ENCODE measurements at regions not wholly inside any gene's neighbourhood (a gene's known extent, or its start where the extent isn't known, plus 50 kb on each side); places are given as distances from the start of the nearest gene placed in this dataset.
A peak's percentile ranks its signal among the peaks of the same experiment; 100 is the strongest.

DNA sequence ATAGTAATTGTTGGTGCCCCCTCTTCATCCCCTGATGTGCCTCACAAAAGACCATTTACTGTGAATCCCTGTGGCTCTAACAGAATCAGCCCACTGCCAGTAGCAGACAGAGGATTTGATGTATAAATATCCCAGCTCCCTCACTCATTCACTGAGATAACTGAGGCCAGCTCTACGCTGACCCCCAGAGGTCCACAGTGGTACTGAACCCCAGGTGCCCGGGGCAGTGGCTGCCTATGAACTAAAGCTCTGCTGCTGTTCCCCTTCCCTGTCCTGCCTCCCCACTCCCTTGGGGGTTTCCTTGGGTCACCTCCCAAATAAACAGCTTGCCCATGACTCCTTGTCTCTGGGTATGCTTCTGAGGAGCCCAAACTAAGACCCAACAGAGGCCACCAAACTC, 295.8 kb downstream of the FOXL1 start:
- Mint-ChIP-seq H3K27ac (no peak overlapping the region), H3K4me1 (ENCODE audit: low read depth in 2 of 2) (no peaks in the 10 kb centered on the region), H3K4me3 (no peak overlapping the region), H3K27me3 (peaks cover 22 to 35% of the 10 kb centered on the region in 2 donors), H3K9me3 (no peaks in the 10 kb centered on the region), H3K36me3 (no peaks in the 10 kb centered on the region)
- ATAC-seq (peak; percentile 47 to 58), DNase-seq (ENCODE audit: low spot score) (no peak)

DNA sequence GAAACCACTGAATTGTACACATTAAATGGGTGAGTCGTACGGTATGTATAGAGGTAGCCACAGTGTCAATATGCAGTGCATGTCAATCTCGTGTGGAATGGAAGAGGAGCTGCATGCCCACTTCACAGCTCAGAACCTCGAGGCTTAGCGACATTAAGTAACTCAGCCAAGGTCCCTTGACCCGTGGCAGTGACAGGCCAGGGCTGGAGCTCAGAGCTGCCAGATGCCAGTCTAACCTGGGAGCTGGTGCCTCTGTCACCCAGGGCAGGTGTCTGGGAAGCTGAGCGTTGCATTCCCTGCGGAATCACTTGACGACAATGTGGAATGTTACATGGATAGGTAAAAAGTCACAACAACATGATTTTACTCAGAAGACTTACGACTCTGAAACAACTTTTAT, 298.1 kb downstream of the FOXL1 start:
- H3K27me3 Mint-ChIP-seq, result peaks cover 34 to 52% of the 10 kb centered on the region in 2 donors
- no peaks in the 10 kb centered on the region for H3K4me1 Mint-ChIP-seq (ENCODE audit: low read depth in 2 of 2)
- no peaks in the 10 kb centered on the region for H3K9me3 Mint-ChIP-seq
- H3K27ac Mint-ChIP-seq, result no peak overlapping the region
- ATAC-seq, result no peak
- no peak for DNase-seq (ENCODE audit: low spot score)
- no peaks in the 10 kb centered on the region for H3K36me3 Mint-ChIP-seq
- H3K4me3 Mint-ChIP-seq, result no peak overlapping the region

DNA sequence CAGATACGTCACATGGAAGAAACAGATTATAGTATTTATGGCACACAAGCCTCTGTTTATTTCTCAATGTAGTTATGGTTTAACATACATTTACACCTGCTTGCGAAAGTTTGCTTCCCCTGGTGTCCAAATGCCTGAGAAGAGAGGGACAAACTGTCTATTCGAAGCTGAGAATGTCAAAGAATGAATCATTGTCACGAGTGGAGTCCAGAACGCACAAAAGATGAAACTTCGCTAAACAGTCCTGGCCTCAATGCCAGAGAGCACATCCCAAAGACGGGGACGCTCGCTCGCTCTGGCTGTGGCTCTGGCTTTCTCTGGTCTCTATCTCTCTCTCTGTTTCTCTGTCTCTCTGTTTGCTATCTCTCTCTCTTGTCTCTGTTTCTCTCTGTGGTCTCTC, 298.8 kb downstream of the FOXL1 start:
- DNase-seq (ENCODE audit: low spot score) (no peak), ATAC-seq (no peak)
- H3K4me3 Mint-ChIP-seq, result no peak overlapping the region
- H3K4me1 Mint-ChIP-seq (ENCODE audit: low read depth in 2 of 2), result no peaks in the 10 kb centered on the region
- peaks cover 34 to 52% of the 10 kb centered on the region in 2 donors for H3K27me3 Mint-ChIP-seq
- no peaks in the 10 kb centered on the region for H3K36me3 Mint-ChIP-seq
- no peak overlapping the region for H3K27ac Mint-ChIP-seq
- H3K9me3 Mint-ChIP-seq, result no peaks in the 10 kb centered on the region

DNA sequence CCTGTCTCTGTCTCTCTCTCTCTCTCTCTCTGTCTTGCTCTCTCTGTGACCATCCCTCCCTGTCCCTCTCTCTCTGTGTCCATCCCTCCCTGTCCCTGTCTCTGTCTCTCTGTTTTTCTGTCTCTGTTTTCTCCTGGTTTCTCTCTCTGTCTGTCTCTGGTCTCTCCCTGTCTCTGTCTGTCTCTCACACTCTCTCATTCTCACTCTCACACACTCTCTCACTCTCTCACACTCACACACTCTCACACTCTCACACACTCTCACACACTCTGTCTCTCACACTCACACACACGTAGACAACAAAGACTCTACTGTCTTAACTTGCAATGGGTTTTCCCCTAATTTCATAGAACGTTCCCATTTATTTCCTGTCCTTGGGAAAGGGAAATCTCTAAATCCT, 299.5 kb downstream of the FOXL1 start:
- ATAC-seq (no peak), DNase-seq (ENCODE audit: low spot score) (no peak)
- H3K27ac Mint-ChIP-seq, result no peak overlapping the region
- H3K36me3 Mint-ChIP-seq, result no peaks in the 10 kb centered on the region
- no peaks in the 10 kb centered on the region for H3K4me1 Mint-ChIP-seq (ENCODE audit: low read depth in 2 of 2)
- no peak overlapping the region for H3K4me3 Mint-ChIP-seq
- H3K27me3 Mint-ChIP-seq, result peaks cover 30 to 52% of the 10 kb centered on the region in 2 donors
- no peaks in the 10 kb centered on the region for H3K9me3 Mint-ChIP-seq

DNA sequence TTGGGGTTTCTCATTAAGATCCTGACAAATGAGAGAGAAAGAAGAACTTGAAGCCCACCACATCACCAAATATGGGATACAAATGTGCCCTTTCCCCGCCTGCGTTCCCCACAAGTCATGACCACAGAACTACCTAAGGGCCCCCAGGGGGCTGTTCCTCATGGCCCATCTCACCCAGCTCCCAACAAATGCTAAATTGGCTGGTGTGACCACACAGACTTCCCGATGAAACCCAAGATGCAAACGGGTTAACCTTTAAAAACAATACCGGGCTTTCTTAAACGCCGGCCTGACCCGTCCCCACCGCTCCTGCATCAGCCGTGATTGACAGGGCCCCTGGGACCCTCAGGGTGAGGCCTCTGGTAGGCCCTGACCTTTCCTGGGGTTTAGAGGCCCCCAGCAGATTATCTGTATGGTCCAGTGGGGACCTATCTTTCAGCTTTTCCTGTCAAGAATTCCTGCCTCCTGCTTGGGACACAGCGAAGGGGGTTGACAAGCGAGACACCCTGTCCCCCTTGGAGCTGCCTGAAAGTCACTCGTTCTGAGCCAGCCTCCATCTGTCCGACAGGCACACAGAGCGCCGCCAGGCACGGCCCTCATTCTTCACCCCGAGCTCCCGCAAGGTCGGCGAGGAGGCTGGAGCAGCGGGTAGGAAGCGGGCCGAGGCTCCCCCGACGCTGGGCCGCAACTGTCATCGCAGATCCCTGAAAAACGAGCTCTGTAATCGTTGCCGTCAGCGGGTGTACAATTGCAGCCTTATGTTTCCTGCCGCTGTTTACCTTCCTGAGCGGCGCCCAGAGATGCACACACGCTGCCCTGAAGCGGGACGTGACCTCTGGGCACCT, 300.1 kb downstream of the FOXL1 start:
- Mint-ChIP-seq H3K4me3 (no peak overlapping the region), H3K27ac (no peak overlapping the region), H3K9me3 (no peaks in the 10 kb centered on the region), H3K27me3 (peaks cover 29 to 57% of the 10 kb centered on the region in 2 donors), H3K36me3 (no peaks in the 10 kb centered on the region), H3K4me1 (ENCODE audit: low read depth in 2 of 2) (no peaks in the 10 kb centered on the region)
- ATAC-seq (no peak), DNase-seq (ENCODE audit: low spot score) (no peak)

DNA sequence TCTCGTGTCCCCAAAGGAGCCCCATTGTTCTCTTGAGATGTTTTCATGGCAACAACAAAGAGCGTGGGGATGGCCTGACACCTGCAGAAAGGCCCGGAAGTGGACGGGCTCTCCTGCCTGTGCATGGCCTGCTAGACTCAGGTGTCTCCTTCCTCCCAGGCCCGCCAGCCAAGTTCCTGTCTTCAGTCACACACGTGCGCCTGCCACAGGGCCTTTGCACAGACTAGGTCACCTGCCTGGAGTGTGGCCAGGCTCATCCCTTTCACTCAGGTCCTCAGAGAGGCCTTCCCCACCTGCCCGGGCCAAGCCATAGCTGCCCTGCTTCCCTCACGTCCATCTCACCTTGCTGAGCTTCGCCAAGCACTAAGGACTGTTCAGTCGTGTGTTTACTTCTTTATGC, 300.9 kb downstream of the FOXL1 start:
- Mint-ChIP-seq H3K27ac (no peak overlapping the region), H3K4me1 (ENCODE audit: low read depth in 2 of 2) (no peaks in the 10 kb centered on the region), H3K36me3 (no peaks in the 10 kb centered on the region), H3K27me3 (peaks cover 29 to 58% of the 10 kb centered on the region in 2 donors), H3K9me3 (no peaks in the 10 kb centered on the region), H3K4me3 (no peak overlapping the region)
- ATAC-seq (no peak), DNase-seq (ENCODE audit: low spot score) (no peak)

DNA sequence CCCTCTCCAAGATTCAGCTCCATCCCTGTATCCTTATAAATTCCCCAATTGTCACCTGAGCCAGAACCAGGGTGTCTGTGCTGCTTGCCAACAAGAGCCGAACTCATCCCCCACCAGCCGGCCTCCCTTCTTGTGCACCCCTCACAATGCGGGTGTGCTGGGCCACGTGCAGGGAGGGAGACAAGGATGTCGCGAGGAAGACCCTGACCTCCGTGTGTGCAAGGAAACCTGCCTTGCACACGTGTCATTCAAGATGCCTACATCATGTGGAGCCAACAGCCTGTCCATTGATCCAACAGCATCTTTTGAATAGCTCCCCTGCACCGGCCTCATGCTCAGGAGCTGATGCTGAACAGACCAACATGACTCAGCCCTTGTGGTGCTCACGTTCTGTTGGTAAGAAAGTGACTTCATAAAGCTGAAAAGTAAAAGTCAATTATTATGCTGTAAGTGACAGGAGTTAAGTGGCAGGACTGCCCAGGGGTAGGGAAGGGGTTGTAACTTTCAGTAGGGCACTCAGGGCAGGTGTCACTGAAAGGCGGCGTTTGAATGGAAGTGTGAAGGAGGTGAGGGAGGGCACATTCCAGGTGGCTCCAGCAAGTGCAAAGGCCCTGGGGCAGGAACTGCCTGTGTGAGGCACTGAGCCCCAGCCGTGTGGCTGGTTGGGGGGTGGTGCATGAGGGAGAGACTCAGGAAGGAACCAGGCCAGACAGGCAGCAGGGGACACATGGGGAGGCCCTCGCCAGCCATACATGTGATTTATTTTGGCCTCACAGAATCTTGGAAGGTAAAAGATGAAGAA, 302.2 kb downstream of the FOXL1 start:
- no peak overlapping the region for H3K27ac Mint-ChIP-seq

DNA sequence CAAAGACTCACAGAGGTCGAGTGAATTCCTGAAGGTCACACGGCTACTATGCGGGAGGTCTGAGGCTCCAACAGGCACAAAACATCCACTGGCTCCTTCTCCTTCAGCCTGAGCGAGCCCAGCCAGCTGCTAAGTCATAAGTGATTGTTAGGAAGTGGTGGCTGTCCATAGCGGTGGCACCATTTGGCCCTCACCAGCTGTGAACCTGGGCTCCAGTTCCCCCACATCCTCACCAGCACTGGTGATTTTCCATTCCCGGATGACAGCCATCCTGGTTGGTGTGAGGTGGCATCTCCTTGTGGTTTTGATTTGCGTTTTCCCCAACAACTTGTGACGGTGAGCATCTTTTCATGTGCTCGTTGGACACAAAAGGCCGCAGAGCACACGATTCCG, 302.8 kb downstream of the FOXL1 start:
- H3K4me3 Mint-ChIP-seq, result no peak overlapping the region
- DNase-seq (ENCODE audit: low spot score), result no peak
- no peak for ATAC-seq
- no peak overlapping the region for H3K27ac Mint-ChIP-seq
- no peaks in the 10 kb centered on the region for H3K36me3 Mint-ChIP-seq
- H3K4me1 Mint-ChIP-seq (ENCODE audit: low read depth in 2 of 2), result no peaks in the 10 kb centered on the region
- H3K27me3 Mint-ChIP-seq, result peaks cover 25 to 51% of the 10 kb centered on the region in 2 donors
- no peaks in the 10 kb centered on the region for H3K9me3 Mint-ChIP-seq

More for the DNA sequence above, 302.2 kb downstream of the FOXL1 start:
- Mint-ChIP-seq H3K4me3 (no peak overlapping the region), H3K9me3 (no peaks in the 10 kb centered on the region), H3K27me3 (peaks cover 29 to 57% of the 10 kb centered on the region in 2 donors), H3K36me3 (no peaks in the 10 kb centered on the region), H3K4me1 (ENCODE audit: low read depth in 2 of 2) (no peaks in the 10 kb centered on the region)
- ATAC-seq, result no peak
- no peak for DNase-seq (ENCODE audit: low spot score)

DNA sequence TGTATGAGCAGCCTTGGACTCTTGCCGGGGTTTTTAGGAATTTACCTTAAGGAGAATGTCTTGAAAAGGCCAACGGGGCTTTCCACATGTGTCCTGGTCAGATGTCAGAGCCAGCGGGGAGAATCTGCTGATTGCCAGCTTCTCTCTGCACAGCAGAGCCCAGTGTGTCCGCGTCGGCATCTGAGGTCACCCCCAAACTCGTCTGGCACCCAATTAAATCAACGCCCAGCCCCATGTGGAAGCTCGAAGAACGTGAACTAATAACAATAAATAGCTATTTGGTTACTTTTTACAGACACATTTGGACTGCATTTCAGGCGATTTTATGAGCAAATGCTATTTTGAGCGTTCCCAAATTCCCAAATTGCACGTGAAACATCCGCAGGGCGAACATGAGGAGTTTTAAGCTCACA, 303.5 kb downstream of the FOXL1 start:
- no peaks in the 10 kb centered on the region for H3K4me1 Mint-ChIP-seq (ENCODE audit: low read depth in 2 of 2)
- DNase-seq (ENCODE audit: low spot score) (no peak), ATAC-seq (no peak)
- H3K27me3 Mint-ChIP-seq, result peaks cover 21 to 51% of the 10 kb centered on the region in 2 donors
- no peak overlapping the region for H3K4me3 Mint-ChIP-seq
- no peaks in the 10 kb centered on the region for H3K36me3 Mint-ChIP-seq
- H3K27ac Mint-ChIP-seq, result no peak overlapping the region
- H3K9me3 Mint-ChIP-seq, result no peaks in the 10 kb centered on the region

DNA sequence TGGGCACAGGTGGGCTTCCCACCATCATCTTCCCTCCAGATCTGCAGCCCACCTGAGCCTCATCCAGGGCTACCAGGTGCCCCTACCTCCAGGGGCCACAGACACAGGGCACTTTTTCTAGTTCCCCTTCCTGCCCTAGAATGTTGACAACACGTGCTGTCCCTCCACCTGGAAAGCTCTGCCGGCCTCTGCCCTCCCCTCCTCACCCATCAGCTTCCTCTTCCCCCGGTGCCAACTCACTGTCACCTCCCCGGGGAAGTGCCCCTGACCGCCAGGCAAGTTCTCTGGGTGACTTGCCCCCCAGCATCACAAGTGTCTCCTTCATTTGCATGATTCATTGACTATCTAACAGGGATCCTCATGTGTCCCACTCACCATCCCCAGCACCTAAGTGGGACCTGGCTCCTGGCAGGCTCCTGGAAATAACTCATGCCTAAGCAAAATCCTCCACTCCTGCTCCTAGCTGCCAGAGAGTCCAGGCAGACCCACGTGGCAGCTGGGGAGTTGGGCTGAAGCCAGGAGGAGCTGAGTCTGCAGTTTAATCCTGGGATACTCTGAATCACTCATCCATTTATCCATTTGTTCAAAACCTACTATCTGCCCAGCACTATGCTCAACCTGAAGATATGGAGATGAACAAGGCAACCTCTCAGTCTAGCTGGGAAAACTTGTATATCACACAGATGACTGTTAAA, 304.4 kb downstream of the FOXL1 start:
- Mint-ChIP-seq H3K27ac (no peak overlapping the region), H3K9me3 (no peaks in the 10 kb centered on the region), H3K36me3 (no peaks in the 10 kb centered on the region), H3K27me3 (peaks cover 15 to 47% of the 10 kb centered on the region in 2 donors), H3K4me3 (no peak overlapping the region), H3K4me1 (ENCODE audit: low read depth in 2 of 2) (no peaks in the 10 kb centered on the region)
- DNase-seq (ENCODE audit: low spot score) (no peak), ATAC-seq (no peak)

DNA sequence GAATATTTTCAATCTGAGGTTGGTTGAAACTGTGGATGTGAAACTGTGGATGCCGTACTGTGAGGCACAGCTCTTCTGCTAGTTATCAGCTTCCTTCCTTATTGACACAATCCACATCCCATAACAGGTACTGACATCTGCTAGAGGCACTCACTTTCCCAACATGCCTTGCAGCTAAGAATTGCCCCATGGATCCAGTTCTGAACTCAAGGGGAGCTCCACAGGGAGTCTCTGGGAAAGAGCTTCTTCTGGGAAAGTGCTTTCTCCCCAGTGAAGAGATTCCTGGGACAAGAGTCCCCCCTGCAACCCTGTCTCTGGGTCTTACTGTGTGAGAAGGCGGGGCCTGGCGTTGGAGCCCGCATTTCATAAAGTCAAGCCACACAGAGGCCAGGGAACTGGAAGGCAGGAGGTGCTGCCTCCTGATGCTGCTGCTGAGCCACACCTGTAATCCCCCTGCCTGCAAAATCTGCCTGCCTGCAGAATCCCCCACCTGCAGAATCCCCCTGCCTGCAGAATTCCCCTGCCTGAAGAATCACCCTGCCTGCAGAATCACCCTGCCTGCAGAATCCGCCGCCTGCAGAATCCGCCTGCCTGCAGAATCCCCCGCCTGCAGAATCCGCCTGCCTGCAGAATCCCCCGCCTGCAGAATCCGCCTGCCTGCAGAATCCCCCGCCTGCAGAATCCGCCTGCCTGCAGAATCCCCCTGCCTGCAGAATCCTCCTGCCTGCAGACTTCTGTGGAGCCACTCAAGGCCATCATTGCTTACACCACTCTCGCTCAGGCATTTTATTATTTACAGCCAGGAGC, 305.4 kb downstream of the FOXL1 start:
- DNase-seq (ENCODE audit: low spot score) (no peak), ATAC-seq (no peak)
- Mint-ChIP-seq H3K36me3 (no peaks in the 10 kb centered on the region), H3K4me3 (no peak overlapping the region), H3K9me3 (no peaks in the 10 kb centered on the region), H3K4me1 (ENCODE audit: low read depth in 2 of 2) (no peaks in the 10 kb centered on the region), H3K27me3 (peaks cover 16 to 36% of the 10 kb centered on the region in 2 donors), H3K27ac (no peak overlapping the region)

DNA sequence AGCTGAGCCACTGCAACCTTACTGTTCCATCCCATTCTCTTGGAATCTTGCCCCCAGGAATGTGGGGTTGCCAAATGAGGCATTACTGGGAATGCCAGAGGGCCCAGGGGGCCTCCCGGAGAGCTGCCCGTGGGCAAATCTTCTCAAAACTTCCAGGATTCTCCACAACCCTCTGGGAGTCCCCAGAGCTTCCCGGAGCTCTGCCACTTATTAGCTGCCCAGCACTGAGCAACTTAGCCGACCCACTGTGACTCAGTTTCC, 306.0 kb downstream of the FOXL1 start:
- no peak for ATAC-seq
- DNase-seq (ENCODE audit: low spot score), result no peak
- Mint-ChIP-seq H3K4me1 (ENCODE audit: low read depth in 2 of 2) (no peaks in the 10 kb centered on the region), H3K9me3 (peaks cover 3% of the 10 kb centered on the region), H3K4me3 (no peak overlapping the region), H3K27me3 (peaks cover 15 to 32% of the 10 kb centered on the region in 2 donors), H3K36me3 (no peaks in the 10 kb centered on the region), H3K27ac (no peak overlapping the region)

DNA sequence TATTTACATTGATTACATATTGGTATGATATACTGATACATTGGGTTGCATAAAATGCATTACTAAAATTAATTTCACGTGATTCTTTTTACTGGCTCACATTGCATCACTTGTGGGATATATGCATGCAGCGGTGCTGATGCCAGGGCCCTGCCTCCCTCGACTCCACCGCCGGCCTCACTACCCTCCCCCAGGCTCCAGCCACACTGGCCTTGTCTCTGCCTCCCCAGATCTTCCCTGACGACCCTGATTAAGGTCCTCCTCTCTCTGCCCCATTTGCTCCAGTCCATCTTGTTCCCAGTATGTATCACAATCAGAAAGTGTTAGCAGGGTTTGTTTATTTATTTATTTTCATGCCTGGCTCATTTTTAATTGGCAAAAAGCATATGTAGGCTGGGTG, 306.8 kb downstream of the FOXL1 start:
- DNase-seq (ENCODE audit: low spot score), result no peak
- Mint-ChIP-seq H3K4me1 (ENCODE audit: low read depth in 2 of 2) (no peaks in the 10 kb centered on the region), H3K36me3 (no peaks in the 10 kb centered on the region), H3K27me3 (peaks cover 9 to 24% of the 10 kb centered on the region in 2 donors), H3K4me3 (no peak overlapping the region), H3K27ac (no peak overlapping the region), H3K9me3 (peaks cover 3% of the 10 kb centered on the region)
- no peak for ATAC-seq

All from natural killer cell treated with Interleukin-12 subunit alpha and Interleukin-12 subunit beta and Interleukin-15 and Interleukin-18, amount 100 ng/mL, for 72 hours (primary cell).